Liver (tissue), 8 donors: ENCODE measurements at regions not wholly inside any gene's neighbourhood (a gene's known extent, or its start where the extent isn't known, plus 50 kb on each side); places are given as distances from the start of the nearest gene placed in this dataset.

Source experiments
- DNase-seq: peaks from one replicate; pipeline ENCODE4 v3.0.0-alpha.2; 2017; ENCODE audit warnings: low spot score
- H3K27ac ChIP-seq, 2 donors: one replicate each; pipeline ENCODE4 v1.7.0; 2013; ENCODE audit warnings: inconsistent platforms in 2 of 2, low read length in 2 of 2, control low read depth in 1 of 2, low read depth in 1 of 2, mild to moderate bottlenecking in 1 of 2
- H3K27me3 ChIP-seq, 4 donors: one replicate each; pipeline versions ENCODE4 v1.6.1 to v1.7.0; 2013; ENCODE audit warnings: low read length in 3 of 4, inconsistent platforms in 1 of 4, mild to moderate bottlenecking in 1 of 4, moderate library complexity in 1 of 4; ENCODE audit not compliant: control insufficient read depth in 4 of 4, insufficient read depth in 4 of 4
- H3K36me3 ChIP-seq, 4 donors: one replicate each; pipeline versions ENCODE4 v1.6.1 to v1.7.0; 2013; ENCODE audit warnings: low read length in 3 of 4, mild to moderate bottlenecking in 3 of 4, low read depth in 1 of 4, moderate library complexity in 1 of 4; ENCODE audit not compliant: control insufficient read depth in 4 of 4, insufficient read depth in 3 of 4
- H3K4me1 ChIP-seq, 4 donors: one replicate each; pipeline versions ENCODE4 v1.6.1 to v1.7.0; 2013; ENCODE audit warnings: low read length in 3 of 4, mild to moderate bottlenecking in 3 of 4, moderate library complexity in 1 of 4; ENCODE audit not compliant: control insufficient read depth in 4 of 4, insufficient read depth in 4 of 4
- H3K4me3 ChIP-seq, 3 donors: one replicate each; pipeline versions ENCODE4 v1.6.1 to v1.7.0; 2013; ENCODE audit warnings: low read length in 3 of 3, control low read depth in 1 of 3, low read depth in 1 of 3, mild to moderate bottlenecking in 1 of 3
- H3K9ac ChIP-seq, 2 donors: one replicate each; pipeline ENCODE4 v1.7.0; 2013; ENCODE audit warnings: low read length in 2 of 2, mild to moderate bottlenecking in 2 of 2, moderate library complexity in 2 of 2, control low read depth in 1 of 2, low read depth in 1 of 2
- H3K9me3 ChIP-seq, 4 donors: one replicate each; pipeline versions ENCODE4 v1.6.1 to v1.7.0; 2013; ENCODE audit warnings: low read length in 3 of 4; ENCODE audit not compliant: control insufficient read depth in 4 of 4
- ATF3 ChIP-seq: IDR thresholded peaks from 2 replicates; pipeline ENCODE4 v1.6.1; 2016; ENCODE audit warnings: antibody characterized with exemption
- CTCF ChIP-seq: fragments of 150-350 bp; IDR thresholded peaks from 2 replicates; pipeline ENCODE4 v1.5.1; 2017; ENCODE audit warnings: improper control_type of control experiment, low read depth, low read length; ENCODE audit not compliant: missing input control
- EGR1 ChIP-seq, 2 donors: IDR thresholded peaks; 2 replicates each; pipeline ENCODE4 v1.6.1; 2016 to 2018; ENCODE audit warnings: antibody characterized with exemption in 2 of 2, low read depth in 2 of 2
- FOXA1 ChIP-seq: IDR thresholded peaks from 2 replicates; pipeline ENCODE4 v1.6.1; 2016; ENCODE audit warnings: antibody characterized with exemption
- FOXA2 ChIP-seq: IDR thresholded peaks from 2 replicates; pipeline ENCODE4 v1.6.1; 2016; ENCODE audit warnings: antibody characterized with exemption
- GABPA ChIP-seq, 2 donors: IDR thresholded peaks in 1 of 2; conservative IDR thresholded peaks in 1 of 2; 2 replicates each; pipeline ENCODE4 v1.6.1; 2016; ENCODE audit warnings: antibody characterized with exemption in 2 of 2, mild to moderate bottlenecking in 1 of 2, moderate library complexity in 1 of 2
- HNF4A ChIP-seq, 2 donors: conservative IDR thresholded peaks; 2 replicates each; pipeline ENCODE4 v1.6.1; 2016; ENCODE audit warnings: antibody characterized with exemption in 2 of 2, mild to moderate bottlenecking in 2 of 2
- HNF4G ChIP-seq: IDR thresholded peaks from 2 replicates; pipeline ENCODE4 v1.6.1; 2016; ENCODE audit warnings: antibody characterized with exemption
- JUND ChIP-seq, 2 donors: IDR thresholded peaks; 2 replicates each; pipeline ENCODE4 v1.6.1; 2016; ENCODE audit warnings: antibody characterized with exemption in 2 of 2
- MAX ChIP-seq: IDR thresholded peaks from 2 replicates; pipeline ENCODE4 v1.6.1; 2016; ENCODE audit warnings: antibody characterized with exemption
- NR2F2 ChIP-seq: IDR thresholded peaks from 2 replicates; pipeline ENCODE4 v1.6.1; 2016; ENCODE audit warnings: antibody characterized with exemption
- RAD21 ChIP-seq, 2 donors: IDR thresholded peaks; 2 replicates each; pipeline ENCODE4 v1.6.1; 2016; ENCODE audit warnings: antibody characterized with exemption in 2 of 2, mild to moderate bottlenecking in 2 of 2
- REST ChIP-seq: IDR thresholded peaks from 2 replicates; pipeline ENCODE4 v1.6.1; 2016; ENCODE audit warnings: antibody characterized with exemption, mild to moderate bottlenecking
- RXRA ChIP-seq, 2 donors: IDR thresholded peaks; 2 replicates each; pipeline ENCODE4 v1.6.1; 2017 to 2018; ENCODE audit warnings: antibody characterized with exemption in 2 of 2, mild to moderate bottlenecking in 1 of 2
- SP1 ChIP-seq: IDR thresholded peaks from 2 replicates; pipeline ENCODE4 v1.6.1; 2018; ENCODE audit warnings: antibody characterized with exemption, mild to moderate bottlenecking
- TAF1 ChIP-seq: conservative IDR thresholded peaks from 2 replicates; pipeline ENCODE4 v1.6.1; 2016; ENCODE audit warnings: antibody characterized with exemption, mild to moderate bottlenecking
- YY1 ChIP-seq: IDR thresholded peaks from 2 replicates; pipeline ENCODE4 v1.6.1; 2016; ENCODE audit warnings: antibody characterized with exemption, mild to moderate bottlenecking
- ZBTB33 ChIP-seq: IDR thresholded peaks from 2 replicates; pipeline ENCODE4 v1.6.1; 2016; ENCODE audit warnings: antibody characterized with exemption
- WGBS: extraction: QIAGEN DNeasy Blood & Tissue Kit; methylation state at CpG from one replicate; pipeline ENCODE4 v1.1.7; 2013; 5-methylcytosine and 5-hydroxymethylcytosine counted together
- donor health status: healthy.
- donor health status: healthy.
- donor health status: healthy.
- donor health status: healthy.
- donor health status: healthy.

GRCh38 chr12:107379852-107380567 lies 286.7 kb upstream of the CRY1 start:
- no peaks in the 10 kb centered on the region for H3K36me3 ChIP-seq
- no peak overlapping the region for H3K4me3 ChIP-seq
- H3K4me1 ChIP-seq = peaks cover 0 to 7% (median 3%) of the 10 kb centered on the region in 4 donors
- H3K9me3 ChIP-seq = no peaks in the 10 kb centered on the region
- DNase-seq = no peak
- 26% methylated on average over 15 of the region's 15 CpGs for WGBS
- no peak overlapping the region for H3K27ac ChIP-seq
- H3K9ac ChIP-seq = no peak overlapping the region
- no peak for TF ChIP-seq RXRA (IDR thresholded peaks at IDR 0.05)
- peak; percentile 27 for TF ChIP-seq YY1
- no peak for TF ChIP-seq MAX
- no peak for TF ChIP-seq GABPA (IDR thresholded peaks at IDR 0.05 in 1 of 2, conservative IDR thresholded peaks at IDR 0.05 in 1 of 2)
- peak; percentile 18 to 46 for TF ChIP-seq HNF4A (conservative IDR thresholded peaks at IDR 0.05)
- peak; percentile 5 to 6 for TF ChIP-seq RAD21 (IDR thresholded peaks at IDR 0.05)
- H3K27me3 ChIP-seq = no peaks in the 10 kb centered on the region

GRCh38 chr12:107384645-107385044 lies 291.3 kb upstream of the CRY1 start:
- H3K36me3 ChIP-seq = no peaks in the 10 kb centered on the region
- no peak overlapping the region for H3K4me3 ChIP-seq
- H3K27me3 ChIP-seq = no peaks in the 10 kb centered on the region
- peaks cover 0 to 6% (median 3%) of the 10 kb centered on the region in 4 donors for H3K4me1 ChIP-seq
- no peak overlapping the region for H3K9ac ChIP-seq
- H3K9me3 ChIP-seq = no peaks in the 10 kb centered on the region
- H3K27ac ChIP-seq = no peak overlapping the region
- 94% methylated on average over 6 of the region's 6 CpGs for WGBS
- no peak for TF ChIP-seq JUND (IDR thresholded peaks at IDR 0.05)
- TF ChIP-seq YY1 = no peak
- TF ChIP-seq HNF4A (conservative IDR thresholded peaks at IDR 0.05) = no peak
- TF ChIP-seq RXRA (IDR thresholded peaks at IDR 0.05) = no peak
- no peak for TF ChIP-seq FOXA1
- no peak for TF ChIP-seq ATF3
- TF ChIP-seq EGR1 (IDR thresholded peaks at IDR 0.05; ENCODE audit: low read depth in 2 of 2) = no peak
- no peak for TF ChIP-seq TAF1
- no peak for TF ChIP-seq SP1
- TF ChIP-seq HNF4G = no peak
- no peak for TF ChIP-seq ZBTB33
- TF ChIP-seq REST = no peak
- TF ChIP-seq FOXA2 = no peak
- TF ChIP-seq MAX = no peak
- no peak for TF ChIP-seq CTCF
- no peak for TF ChIP-seq NR2F2
- no peak for DNase-seq
